Fibroblast of lung (primary cell): ENCODE measurements at regions not wholly inside any gene's neighbourhood (a gene's known extent, or its start where the extent isn't known, plus 50 kb on each side); places are given as distances from the start of the nearest gene placed in this dataset.

Source experiments
- DNase-seq, 2 donors: peaks; one replicate each; pipeline versions ENCODE4 v3.0.0 to v3.0.0-alpha.2; 2010; ENCODE audit warnings: low read depth in 2 of 2
- H2AFZ ChIP-seq: 2 replicates; pipeline ENCODE4 v1.5.1; 2012; ENCODE audit warnings: low read length, control low read depth, inconsistent platforms
- H3K27ac ChIP-seq: 2 replicates; pipeline ENCODE4 v1.5.1; 2011; ENCODE audit warnings: low read length, control low read depth; ENCODE audit not compliant: insufficient read depth
- H3K27me3 ChIP-seq: 2 replicates; pipeline ENCODE4 v1.5.1; 2011; ENCODE audit warnings: mild to moderate bottlenecking, low read length; ENCODE audit not compliant: control insufficient read depth, insufficient read depth
- H3K36me3 ChIP-seq: 2 replicates; pipeline ENCODE4 v1.5.1; 2011; ENCODE audit warnings: low read length; ENCODE audit not compliant: control insufficient read depth, insufficient read depth
- H3K4me1 ChIP-seq: 2 replicates; pipeline ENCODE4 v1.5.1; 2011; ENCODE audit warnings: low read length; ENCODE audit not compliant: control insufficient read depth, insufficient read depth; ENCODE audit errors: extremely low read depth
- H3K4me2 ChIP-seq: 2 replicates; pipeline ENCODE4 v1.5.1; 2011; ENCODE audit warnings: low read length, control low read depth; ENCODE audit not compliant: insufficient read depth; ENCODE audit errors: extremely low read depth
- H3K4me3 ChIP-seq, 4 experiments: fragments of 200-600 bp in 1 of 4; sonication (generic) in 1 of 4; replicated peaks in 1 of 4; 2 replicates each; pipeline ENCODE4 v1.5.1; 2011 to 2016; ENCODE audit warnings: low read length in 4 of 4, low read depth in 3 of 4, mild to moderate bottlenecking in 3 of 4, control low read depth in 2 of 4, inconsistent platforms in 1 of 4, mixed read lengths in 1 of 4; ENCODE audit not compliant: insufficient read depth in 1 of 4; ENCODE audit errors: control extremely low read depth in 1 of 4
- H3K79me2 ChIP-seq: 2 replicates; pipeline ENCODE4 v1.5.1; 2012; ENCODE audit warnings: mild to moderate bottlenecking, low read length, inconsistent platforms; ENCODE audit not compliant: control insufficient read depth, insufficient read depth
- H3K9ac ChIP-seq: 2 replicates; pipeline ENCODE4 v1.5.1; 2011; ENCODE audit warnings: mild to moderate bottlenecking, low read length, control low read depth; ENCODE audit not compliant: insufficient read depth
- H3K9me3 ChIP-seq: 2 replicates; pipeline ENCODE4 v1.5.1; 2012; ENCODE audit warnings: low read depth, low read length; ENCODE audit not compliant: control insufficient read depth, insufficient read depth
- H4K20me1 ChIP-seq: 2 replicates; pipeline ENCODE4 v1.5.1; 2011; ENCODE audit warnings: low read length; ENCODE audit not compliant: control insufficient read depth, insufficient read depth; ENCODE audit errors: extremely low read depth
- CTCF ChIP-seq, 2 donors: IDR thresholded peaks in 1 of 2; conservative IDR thresholded peaks in 1 of 2; 1 replicate in 1 of 2; 2 replicates in 1 of 2; pipeline ENCODE4 v1.5.1; 2011 to 2012; ENCODE audit warnings: low read length in 2 of 2, control low read depth in 1 of 2, inconsistent platforms in 1 of 2, low read depth in 1 of 2, mild to moderate bottlenecking in 1 of 2
- EZH2 ChIP-seq: IDR thresholded peaks from 2 replicates; pipeline ENCODE4 v1.5.1; 2012; ENCODE audit warnings: low read length, control low read depth, mild to moderate bottlenecking; ENCODE audit errors: missing control alignments

GRCh38 chr4:156663663-156664062 is 307.9 kb downstream of the PDGFC start:
- Histone ChIP-seq H3K9ac (no peak overlapping the region), H3K27me3 (no peaks in the 10 kb centered on the region), H3K4me2 (no peak overlapping the region), H3K79me2 (no peaks in the 10 kb centered on the region), H2AFZ (no peak overlapping the region), H4K20me1 (no peaks in the 10 kb centered on the region), H3K27ac (no peak overlapping the region), H3K36me3 (no peaks in the 10 kb centered on the region), H3K9me3 (no peaks in the 10 kb centered on the region), H3K4me1 (no peaks in the 10 kb centered on the region), H3K4me3 (no peak overlapping the region)
- no peak for DNase-seq
- TF ChIP-seq CTCF (conservative IDR thresholded peaks at IDR 0.05 in 1 of 2, IDR thresholded peaks at IDR 0.05 in 1 of 2; ENCODE audit: low read depth in 1 of 2, low read length in 2 of 2) (no peak), EZH2 (no peak)

DNA sequence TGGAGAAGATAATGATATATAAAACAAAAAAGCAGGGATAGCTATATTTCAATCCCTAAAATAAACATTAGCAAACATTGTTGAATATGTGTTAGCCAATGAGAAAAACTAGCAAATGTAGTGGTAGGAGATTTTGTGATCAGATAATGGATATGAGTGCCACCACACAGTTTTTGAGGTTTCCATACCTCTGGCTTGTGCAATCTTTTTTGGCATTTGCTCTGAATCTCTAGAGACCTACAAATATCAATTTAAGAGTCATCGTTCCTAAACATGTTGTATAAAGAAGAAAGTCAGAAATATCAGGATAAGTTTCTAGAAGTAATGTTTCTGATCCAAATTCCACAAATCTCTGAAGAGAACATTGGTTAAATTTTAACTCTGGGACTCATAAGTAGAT is 308.7 kb downstream of the PDGFC start:
- H3K79me2 ChIP-seq: no peaks in the 10 kb centered on the region
- no peaks in the 10 kb centered on the region for H4K20me1 ChIP-seq
- H3K36me3 ChIP-seq: no peaks in the 10 kb centered on the region
- no peak overlapping the region for H3K9ac ChIP-seq
- H3K4me1 ChIP-seq: no peaks in the 10 kb centered on the region
- H3K27ac ChIP-seq: no peak overlapping the region
- H3K4me2 ChIP-seq: no peak overlapping the region
- peak in 1 of 2 donors; percentile 44 for DNase-seq
- TF ChIP-seq EZH2: no peak
- TF ChIP-seq CTCF (conservative IDR thresholded peaks at IDR 0.05 in 1 of 2, IDR thresholded peaks at IDR 0.05 in 1 of 2; ENCODE audit: low read depth in 1 of 2, low read length in 2 of 2): no peak
- no peak overlapping the region for H3K4me3 ChIP-seq
- no peaks in the 10 kb centered on the region for H3K27me3 ChIP-seq
- no peaks in the 10 kb centered on the region for H3K9me3 ChIP-seq
- no peak overlapping the region for H2AFZ ChIP-seq

GRCh38 chr4:156661555-156661954 is 310.0 kb downstream of the PDGFC start:
- no peak overlapping the region for H3K4me2 ChIP-seq
- no peaks in the 10 kb centered on the region for H3K4me1 ChIP-seq
- no peaks in the 10 kb centered on the region for H4K20me1 ChIP-seq
- H3K27ac ChIP-seq: no peak overlapping the region
- TF ChIP-seq EZH2 (no peak), CTCF (conservative IDR thresholded peaks at IDR 0.05 in 1 of 2, IDR thresholded peaks at IDR 0.05 in 1 of 2; ENCODE audit: low read depth in 1 of 2, low read length in 2 of 2) (no peak)
- no peaks in the 10 kb centered on the region for H3K36me3 ChIP-seq
- H3K27me3 ChIP-seq: no peaks in the 10 kb centered on the region
- H3K79me2 ChIP-seq: no peaks in the 10 kb centered on the region
- H3K9me3 ChIP-seq: no peaks in the 10 kb centered on the region
- no peak overlapping the region for H3K4me3 ChIP-seq
- no peak overlapping the region for H3K9ac ChIP-seq
- no peak overlapping the region for H2AFZ ChIP-seq
- no peak for DNase-seq
